MCF 10A (cell line): ENCODE measurements at regions not wholly inside any gene's neighbourhood (a gene's known extent, or its start where the extent isn't known, plus 50 kb on each side); places are given as distances from the start of the nearest gene placed in this dataset.

ENCODE experiments used
- BruUV-seq: library from RNA; stranded (reverse); fragments of 400-500 nt; replicated peaks from 2 replicates; lab custom pipeline; 2021; lab: Mats Ljungman, UMichigan
- CTCF ChIA-PET: fragments of 300-600 bp; sonication (Branson Sonifier 250); formaldehyde crosslinking; extraction: SDS; loops from one replicate; lab custom pipeline; 2021; ENCODE audit warnings: antibody characterized with exemption, inconsistent platforms; lab: Yijun Ruan, JAX
- POLR2A ChIA-PET: fragments of 300-600, 350-650 bp; sonication (Branson Sonifier 250); formaldehyde crosslinking; extraction: SDS; loops from one replicate; lab custom pipeline; 2020; ENCODE audit warnings: antibody characterized with exemption, inconsistent platforms; lab: Yijun Ruan, JAX
- DNase-seq: peaks from one replicate; pipeline ENCODE4 v3.0.0-alpha.2; 2018; ENCODE audit not compliant: unreplicated experiment
- H3K27ac Mint-ChIP-seq: one replicate; pipeline ENCODE4 v1.8.0; 2022; ENCODE audit warnings: mild to moderate bottlenecking, low read depth, mixed read lengths; ENCODE audit not compliant: unreplicated experiment
- H3K27me3 Mint-ChIP-seq: one replicate; pipeline ENCODE4 v1.8.0; 2022; ENCODE audit warnings: mixed read lengths; ENCODE audit not compliant: insufficient read depth, unreplicated experiment
- H3K36me3 Mint-ChIP-seq: one replicate; pipeline ENCODE4 v1.8.0; 2022; ENCODE audit warnings: mild to moderate bottlenecking, moderate library complexity, mixed read lengths; ENCODE audit not compliant: insufficient read depth, unreplicated experiment
- H3K4me1 Mint-ChIP-seq: one replicate; pipeline ENCODE4 v1.8.0; 2022; ENCODE audit warnings: mixed read lengths; ENCODE audit not compliant: insufficient read depth, unreplicated experiment
- H3K4me3 Mint-ChIP-seq: one replicate; pipeline ENCODE4 v1.8.0; 2022; ENCODE audit warnings: mild to moderate bottlenecking, moderate library complexity, mixed read lengths; ENCODE audit not compliant: unreplicated experiment
- H3K9me3 Mint-ChIP-seq: one replicate; pipeline ENCODE4 v1.8.0; 2022; ENCODE audit warnings: mixed read lengths; ENCODE audit not compliant: unreplicated experiment
- CTCF ChIP-seq: fragments of 200-600 bp; IDR thresholded peaks from one replicate; pipeline ENCODE4 v1.8.0; 2022; ENCODE audit warnings: antibody characterized with exemption, mild to moderate bottlenecking; ENCODE audit not compliant: unreplicated experiment
- intact Hi-C: fragments of 100-400 bp; cut with micrococcal nuclease; formaldehyde crosslinking; loops from 2 replicates; pipeline ENCODE4 v1.14.1; 2022

GRCh38 chr6:144581812-144582537 is 296.8 kb downstream of the UTRN start:
- peaks cover 16% of the 10 kb centered on the region for H3K36me3 Mint-ChIP-seq
- CTCF ChIA-PET: interaction anchor here (1.0 kb wide), 1 partner anchor 1052 kb away, joined by 3 read pairs; no protein-coding TSS in a partner anchor
- H3K4me3 Mint-ChIP-seq: no peak overlapping the region
- H3K27ac Mint-ChIP-seq: no peak overlapping the region
- no peaks in the 10 kb centered on the region for H3K9me3 Mint-ChIP-seq
- H3K4me1 Mint-ChIP-seq: no peaks in the 10 kb centered on the region
- DNase-seq: peak; percentile 13
- peak; percentile 20 for TF ChIP-seq CTCF
- intact Hi-C loops: loop anchor here (10.0 kb wide), 1 partner anchor 213 kb away; no protein-coding TSS in a partner anchor
- POLR2A ChIA-PET: interaction anchor here (0.6 kb wide), 1 partner anchor 207 kb away, joined by 3 read pairs; no protein-coding TSS in a partner anchor
- no peaks in the 10 kb centered on the region for H3K27me3 Mint-ChIP-seq
- no TSS peak for BruUV-seq

GRCh38 chr6:144582939-144583613 is 297.9 kb downstream of the UTRN start:
- TF ChIP-seq CTCF: no peak
- BruUV-seq: no TSS peak
- Mint-ChIP-seq H3K9me3 (no peaks in the 10 kb centered on the region), H3K4me3 (no peak overlapping the region), H3K27me3 (no peaks in the 10 kb centered on the region), H3K27ac (no peak overlapping the region), H3K4me1 (no peaks in the 10 kb centered on the region), H3K36me3 (peaks cover 16% of the 10 kb centered on the region)
- DNase-seq: no peak
- CTCF ChIA-PET: interaction anchor here (0.6 to 5.1 kb wide), 5 partner anchors 16 to 1051 kb away, joined by 3 to 30 read pairs (median 3); no protein-coding TSS in a partner anchor
- POLR2A ChIA-PET: interaction anchor here (0.6 kb wide), 1 partner anchor 206 kb away, joined by 3 read pairs; no protein-coding TSS in a partner anchor
- intact Hi-C loops: loop anchor here (10.0 kb wide), 1 partner anchor 212 kb away; no protein-coding TSS in a partner anchor

GRCh38 chr6:144583614-144583954 is 298.4 kb downstream of the UTRN start:
- peaks cover 12% of the 10 kb centered on the region for H3K36me3 Mint-ChIP-seq

More at GRCh38 chr6:144583614-144583954, 298.4 kb downstream of the UTRN start:
- no peaks in the 10 kb centered on the region for H3K4me1 Mint-ChIP-seq
- H3K9me3 Mint-ChIP-seq: no peaks in the 10 kb centered on the region
- POLR2A ChIA-PET: no interaction called here
- no TSS peak for BruUV-seq
- intact Hi-C loops: loop anchor here (10.0 kb wide), 1 partner anchor 211 kb away; no protein-coding TSS in a partner anchor
- H3K4me3 Mint-ChIP-seq: no peak overlapping the region
- no peak for DNase-seq
- H3K27ac Mint-ChIP-seq: no peak overlapping the region
- no peak for TF ChIP-seq CTCF
- H3K27me3 Mint-ChIP-seq: no peaks in the 10 kb centered on the region
- CTCF ChIA-PET: interaction anchor here (0.6 to 5.1 kb wide), 5 partner anchors 16 to 1050 kb away, joined by 3 to 30 read pairs (median 3); no protein-coding TSS in a partner anchor
